ENCODE measurements at regions not wholly inside any gene's neighbourhood (a gene's known extent, or its start where the extent isn't known, plus 50 kb on each side); places are given as distances from the start of the nearest gene placed in this dataset.

GRCh38 chr17:79429864-79430494 lies 180.9 kb downstream of the RBFOX3 start:
- Histone ChIP-seq H3K27ac (no peak overlapping the region), H3K36me3 (no peaks in the 10 kb centered on the region), H3K4me1 (no peaks in the 10 kb centered on the region), H3K4me3 (no peak overlapping the region), H3K9me3 (no peaks in the 10 kb centered on the region), H3K27me3 (ENCODE audit: low read depth) (peaks cover 6% of the 10 kb centered on the region)
- no peak for TF ChIP-seq CTCF (IDR thresholded peaks at IDR 0.05)
- DNase-seq, result no peak
- ATAC-seq, result no peak
- intact Hi-C loops (cut with DNase I), result no loop called here

- intact Hi-C loops (cut with DNase I), result no loop called here
- H3K27me3 ChIP-seq (ENCODE audit: low read depth), result peaks cover 6% of the 10 kb centered on the region
- no peaks in the 10 kb centered on the region for H3K4me1 ChIP-seq
- H3K36me3 ChIP-seq, result no peaks in the 10 kb centered on the region
- no peak for TF ChIP-seq CTCF (IDR thresholded peaks at IDR 0.05)
- H3K9me3 ChIP-seq, result no peaks in the 10 kb centered on the region
- no peak overlapping the region for H3K27ac ChIP-seq
- ATAC-seq (no peak), DNase-seq (no peak)
- H3K4me3 ChIP-seq, result no peak overlapping the region
Observed at GRCh38 chr17:79428988-79429387, 181.9 kb downstream of the RBFOX3 start.

GRCh38 chr17:79427621-79428539 lies 183.0 kb downstream of the RBFOX3 start:
- Histone ChIP-seq H3K27ac (no peak overlapping the region), H3K4me1 (no peaks in the 10 kb centered on the region), H3K27me3 (ENCODE audit: low read depth) (peaks cover 6% of the 10 kb centered on the region), H3K36me3 (no peaks in the 10 kb centered on the region), H3K4me3 (no peak overlapping the region), H3K9me3 (no peaks in the 10 kb centered on the region)
- TF ChIP-seq CTCF (IDR thresholded peaks at IDR 0.05), result no peak
- DNase-seq, result no peak
- ATAC-seq, result no peak
- intact Hi-C loops (cut with DNase I), result no loop called here

GRCh38 chr17:79425686-79426085 lies 185.2 kb downstream of the RBFOX3 start:
- DNase-seq (no peak), ATAC-seq (no peak)
- Histone ChIP-seq H3K4me3 (no peak overlapping the region), H3K4me1 (no peaks in the 10 kb centered on the region), H3K27ac (no peak overlapping the region), H3K36me3 (no peaks in the 10 kb centered on the region), H3K9me3 (no peaks in the 10 kb centered on the region), H3K27me3 (ENCODE audit: low read depth) (peaks cover 6% of the 10 kb centered on the region)
- no peak for TF ChIP-seq CTCF (IDR thresholded peaks at IDR 0.05)
- intact Hi-C loops (cut with DNase I), result no loop called here

- H3K36me3 ChIP-seq, result no peaks in the 10 kb centered on the region
- no peak overlapping the region for H3K27ac ChIP-seq
- DNase-seq (no peak), ATAC-seq (no peak)
- intact Hi-C loops (cut with DNase I), result no loop called here
- no peak overlapping the region for H3K4me3 ChIP-seq
- H3K27me3 ChIP-seq (ENCODE audit: low read depth), result peaks cover 6% of the 10 kb centered on the region
- TF ChIP-seq CTCF (IDR thresholded peaks at IDR 0.05), result no peak
- H3K9me3 ChIP-seq, result no peaks in the 10 kb centered on the region
- no peaks in the 10 kb centered on the region for H3K4me1 ChIP-seq
Observed at GRCh38 chr17:79424471-79425185, 186.2 kb downstream of the RBFOX3 start.

Data from lower lobe of right lung (tissue), 2 donors.